ENCODE measurements at regions not wholly inside any gene's neighbourhood (a gene's known extent, or its start where the extent isn't known, plus 50 kb on each side); places are given as distances from the start of the nearest gene placed in this dataset.

- no peak for DNase-seq
- Histone ChIP-seq H3K9me3 (no peaks in the 10 kb centered on the region), H3K4me1 (0 out of 2 replicates have a peak, but pooled peaks cover 2% of the 10 kb centered on the region), H3K36me3 (no peaks in the 10 kb centered on the region), H3K27me3 (no peaks in the 10 kb centered on the region), H3K4me3 (ENCODE audit: low read depth, low read length) (no peak overlapping the region)
- TF ChIP-seq CTCF (IDR thresholded peaks at IDR 0.05; ENCODE audit: low read depth, low read length) = no peak
These were observed 1965.6 kb upstream of the PCDH20 start for GRCh38 chr13:63381078-63381859.

- TF ChIP-seq CTCF (IDR thresholded peaks at IDR 0.05; ENCODE audit: low read depth, low read length) = no peak
- Histone ChIP-seq H3K9me3 (no peaks in the 10 kb centered on the region), H3K4me1 (0 out of 2 replicates have a peak, but pooled peaks cover 2% of the 10 kb centered on the region), H3K36me3 (no peaks in the 10 kb centered on the region), H3K27me3 (no peaks in the 10 kb centered on the region), H3K4me3 (ENCODE audit: low read depth, low read length) (no peak overlapping the region)
- DNase-seq = no peak
These were observed 1962.3 kb upstream of the PCDH20 start for GRCh38 chr13:63377986-63378385.

- TF ChIP-seq CTCF (IDR thresholded peaks at IDR 0.05; ENCODE audit: low read depth, low read length) = no peak
- no peaks in the 10 kb centered on the region for H3K4me1 ChIP-seq
- DNase-seq = no peak
These were observed 1954.5 kb upstream of the PCDH20 start for GRCh38 chr13:63370101-63370500.

GRCh38 chr13:63367522-63368198 lies 1952.0 kb upstream of the PCDH20 start:
- H3K4me3 ChIP-seq (ENCODE audit: low read depth, low read length) = no peak overlapping the region
- no peak for DNase-seq
- no peak for TF ChIP-seq CTCF (IDR thresholded peaks at IDR 0.05; ENCODE audit: low read depth, low read length)
- no peaks in the 10 kb centered on the region for H3K36me3 ChIP-seq
- no peaks in the 10 kb centered on the region for H3K9me3 ChIP-seq
- H3K27me3 ChIP-seq = no peaks in the 10 kb centered on the region
- H3K4me1 ChIP-seq = no peaks in the 10 kb centered on the region

More at GRCh38 chr13:63370101-63370500, 1954.5 kb upstream of the PCDH20 start:
- no peaks in the 10 kb centered on the region for H3K36me3 ChIP-seq
- no peaks in the 10 kb centered on the region for H3K9me3 ChIP-seq
- no peaks in the 10 kb centered on the region for H3K27me3 ChIP-seq
- H3K4me3 ChIP-seq (ENCODE audit: low read depth, low read length) = no peak overlapping the region

GRCh38 chr13:63364159-63364558 lies 1948.5 kb upstream of the PCDH20 start:
- no peak for DNase-seq
- no peak for TF ChIP-seq CTCF (IDR thresholded peaks at IDR 0.05; ENCODE audit: low read depth, low read length)
- no peak overlapping the region for H3K4me3 ChIP-seq (ENCODE audit: low read depth, low read length)
- no peaks in the 10 kb centered on the region for H3K27me3 ChIP-seq
- no peaks in the 10 kb centered on the region for H3K36me3 ChIP-seq
- no peaks in the 10 kb centered on the region for H3K4me1 ChIP-seq
- H3K9me3 ChIP-seq = no peaks in the 10 kb centered on the region

- Histone ChIP-seq H3K27me3 (no peaks in the 10 kb centered on the region), H3K4me1 (no peaks in the 10 kb centered on the region), H3K36me3 (no peaks in the 10 kb centered on the region), H3K4me3 (ENCODE audit: low read depth, low read length) (no peak overlapping the region), H3K9me3 (no peaks in the 10 kb centered on the region)
- no peak for TF ChIP-seq CTCF (IDR thresholded peaks at IDR 0.05; ENCODE audit: low read depth, low read length)
- DNase-seq = no peak
These were observed 1935.9 kb upstream of the PCDH20 start for GRCh38 chr13:63351533-63351932.

All from BE2C (cell line).